H9 (cell line): ENCODE measurements at regions not wholly inside any gene's neighbourhood (a gene's known extent, or its start where the extent isn't known, plus 50 kb on each side); places are given as distances from the start of the nearest gene placed in this dataset.
A peak's percentile ranks its signal among the peaks of the same experiment; 100 is the strongest.

Experiments used
- DNase-seq: peaks from one replicate; pipeline ENCODE4 v3.0.0-alpha.2; 2017
- H2AFZ ChIP-seq: one replicate; pipeline ENCODE4 v1.6.1; 2013; ENCODE audit warnings: mild to moderate bottlenecking, low read length, control low read depth, moderate library complexity
- H2AK5ac ChIP-seq: 2 replicates; pipeline ENCODE4 v1.6.1; 2013; ENCODE audit warnings: low read length, control low read depth, mixed read lengths; ENCODE audit not compliant: insufficient read length
- H2BK120ac ChIP-seq: one replicate; pipeline ENCODE4 v1.6.1; 2013; ENCODE audit warnings: low read depth, mild to moderate bottlenecking, low read length, control low read depth, inconsistent platforms; ENCODE audit not compliant: poor library complexity, severe bottlenecking
- H2BK12ac ChIP-seq: 2 replicates; pipeline ENCODE4 v1.6.1; 2013; ENCODE audit warnings: low read length, control low read depth, mixed read lengths, low read depth; ENCODE audit not compliant: insufficient read length
- H2BK15ac ChIP-seq: 2 replicates; pipeline ENCODE4 v1.6.1; 2013; ENCODE audit warnings: low read depth, low read length, control low read depth
- H2BK20ac ChIP-seq: one replicate; pipeline ENCODE4 v1.6.1; 2013; ENCODE audit warnings: low read depth, mild to moderate bottlenecking, low read length, control low read depth, inconsistent platforms; ENCODE audit not compliant: poor library complexity, severe bottlenecking
- H2BK5ac ChIP-seq: 2 replicates; pipeline ENCODE4 v1.6.1; 2013; ENCODE audit warnings: low read length, control low read depth, mixed read lengths; ENCODE audit not compliant: insufficient read length
- H3K14ac ChIP-seq: 2 replicates; pipeline ENCODE4 v1.6.1; 2013; ENCODE audit warnings: low read length, control low read depth; ENCODE audit not compliant: insufficient read depth
- H3K18ac ChIP-seq: 2 replicates; pipeline ENCODE4 v1.6.1; 2013; ENCODE audit warnings: low read depth, mild to moderate bottlenecking, mixed read lengths, low read length, control low read depth; ENCODE audit not compliant: insufficient read length
- H3K23ac ChIP-seq: 2 replicates; pipeline ENCODE4 v1.6.1; 2013; ENCODE audit warnings: low read length, control low read depth, mixed read lengths, low read depth; ENCODE audit not compliant: insufficient read length
- H3K23me2 ChIP-seq: 2 replicates; pipeline ENCODE4 v1.6.1; 2013; ENCODE audit warnings: low read depth, mild to moderate bottlenecking, mixed read lengths, low read length, control low read depth; ENCODE audit not compliant: insufficient read length, poor library complexity, severe bottlenecking
- H3K27ac ChIP-seq: 2 replicates; pipeline ENCODE4 v1.5.1; 2013; ENCODE audit warnings: low read length, control low read depth, mixed read lengths, low read depth; ENCODE audit not compliant: insufficient read length
- H3K27me3 ChIP-seq: 2 replicates; pipeline ENCODE4 v1.6.1; 2013; ENCODE audit warnings: low read length, control low read depth, inconsistent platforms; ENCODE audit not compliant: insufficient read depth
- H3K4ac ChIP-seq: 2 replicates; pipeline ENCODE4 v1.6.1; 2013; ENCODE audit warnings: low read depth, mild to moderate bottlenecking, control low read depth, inconsistent platforms, low read length, moderate library complexity
- H3K4me1 ChIP-seq: 2 replicates; pipeline ENCODE4 v1.6.1; 2013; ENCODE audit warnings: low read length, control low read depth, inconsistent platforms; ENCODE audit not compliant: insufficient read depth
- H3K4me2 ChIP-seq: 2 replicates; pipeline ENCODE4 v1.6.1; 2013; ENCODE audit warnings: low read length, control low read depth, mixed read lengths; ENCODE audit not compliant: insufficient read length, insufficient read depth
- H3K56ac ChIP-seq: 2 replicates; pipeline ENCODE4 v1.6.1; 2013; ENCODE audit warnings: low read depth, mild to moderate bottlenecking, mixed read lengths, low read length, control low read depth; ENCODE audit not compliant: insufficient read length
- H3K79me1 ChIP-seq: 2 replicates; pipeline ENCODE4 v1.6.1; 2013; ENCODE audit warnings: low read depth, mild to moderate bottlenecking, moderate library complexity, low read length, control low read depth, inconsistent platforms; ENCODE audit not compliant: insufficient read depth, poor library complexity, severe bottlenecking
- H3K79me2 ChIP-seq: 2 replicates; pipeline ENCODE4 v1.6.1; 2013; ENCODE audit warnings: low read length, control low read depth, inconsistent platforms; ENCODE audit not compliant: insufficient read depth
- H3K9ac ChIP-seq: 2 replicates; pipeline ENCODE4 v1.6.1; 2013; ENCODE audit warnings: low read length, control low read depth, mixed read lengths; ENCODE audit not compliant: insufficient read length; ENCODE audit errors: extremely low read depth
- H3K9me3 ChIP-seq: one replicate; pipeline ENCODE4 v1.6.1; 2013; ENCODE audit warnings: low read depth, low read length, inconsistent platforms; ENCODE audit not compliant: control insufficient read depth
- H3T11ph ChIP-seq: one replicate; pipeline ENCODE4 v1.6.1; 2013; ENCODE audit warnings: mild to moderate bottlenecking, low read length, control low read depth, inconsistent platforms
- H4K20me1 ChIP-seq: one replicate; pipeline ENCODE4 v1.6.1; 2013; ENCODE audit not compliant: control insufficient read depth, insufficient read length, insufficient read depth
- H4K5ac ChIP-seq: 2 replicates; pipeline ENCODE4 v1.6.1; 2013; ENCODE audit warnings: low read depth, mild to moderate bottlenecking, mixed read lengths, low read length, control low read depth; ENCODE audit not compliant: insufficient read length
- H4K8ac ChIP-seq: replicated peaks from 2 replicates; pipeline ENCODE4 v1.6.1; 2013; ENCODE audit warnings: low read length, control low read depth, mixed read lengths, low read depth; ENCODE audit not compliant: insufficient read length
- H4K91ac ChIP-seq: 2 replicates; pipeline ENCODE4 v1.6.1; 2013; ENCODE audit warnings: low read depth, mild to moderate bottlenecking, moderate library complexity, mixed read lengths, low read length, control low read depth; ENCODE audit not compliant: insufficient read length
- H3K27ac Mint-ChIP-seq, 3 experiments: 2 replicates in 2 of 3; 3 replicates in 1 of 3; pipeline ENCODE4 v1.8.0; 2020 to 2021; ENCODE audit warnings: mixed read lengths in 3 of 3, mild to moderate bottlenecking in 1 of 3, moderate library complexity in 1 of 3
- H3K27me3 Mint-ChIP-seq: 2 replicates; pipeline ENCODE4 v1.8.0; 2021; ENCODE audit warnings: low read depth, mild to moderate bottlenecking, moderate library complexity, mixed read lengths
- H3K36me3 Mint-ChIP-seq, 3 experiments: 2 replicates in 2 of 3; 3 replicates in 1 of 3; pipeline ENCODE4 v1.8.0; 2020 to 2021; ENCODE audit warnings: low read depth in 3 of 3, mixed read lengths in 3 of 3; ENCODE audit not compliant: insufficient read depth in 1 of 3
- H3K4me1 Mint-ChIP-seq, 2 experiments: 2 replicates each; pipeline ENCODE4 v1.8.0; 2020; ENCODE audit warnings: mixed read lengths in 2 of 2
- H3K4me3 Mint-ChIP-seq, 2 experiments: 2 replicates in 1 of 2; 3 replicates in 1 of 2; pipeline ENCODE4 v1.8.0; 2020 to 2021; ENCODE audit warnings: mild to moderate bottlenecking in 2 of 2, mixed read lengths in 2 of 2, moderate library complexity in 1 of 2
- H3K9me3 Mint-ChIP-seq, 2 experiments: 2 replicates in 1 of 2; 3 replicates in 1 of 2; pipeline ENCODE4 v1.8.0; 2020; ENCODE audit warnings: mild to moderate bottlenecking in 2 of 2, mixed read lengths in 2 of 2, moderate library complexity in 1 of 2
- CTCF ChIP-seq: fragments of 200-600 bp; sonication (generic); conservative IDR thresholded peaks from 3 replicates; pipeline ENCODE4 v1.8.0; 2021; ENCODE audit warnings: antibody characterized with exemption, mild to moderate bottlenecking
- WGBS: extraction: QIAGEN DNeasy Blood & Tissue Kit; methylation state at CpG from one replicate; pipeline ENCODE4 v1.1.7; 2013; ENCODE audit warnings: missing lambda C conversion rate, low lambda C conversion rate, mixed read lengths; ENCODE audit not compliant: insufficient read length; ENCODE audit errors: extremely low coverage; 5-methylcytosine and 5-hydroxymethylcytosine counted together

- Histone ChIP-seq H3K18ac (no peak overlapping the region), H3T11ph (no peak overlapping the region), H2BK12ac (no peak overlapping the region), H2BK20ac (no peak overlapping the region), H2BK5ac (no peak overlapping the region), H3K56ac (no peak overlapping the region), H4K91ac (no peak overlapping the region), H2BK120ac (no peak overlapping the region), H4K20me1 (no peaks in the 10 kb centered on the region), H3K9ac (no peak overlapping the region), H3K79me2 (no peaks in the 10 kb centered on the region), H3K27me3 (no peaks in the 10 kb centered on the region), H3K4me1 (no peaks in the 10 kb centered on the region; the same call in 1 of the 2 replicates), H3K27ac (no peak overlapping the region), H3K79me1 (no peaks in the 10 kb centered on the region), H3K23me2 (no peaks in the 10 kb centered on the region), H3K4me2 (no peak overlapping the region), H2AK5ac (no peak overlapping the region), H2BK15ac (no peak overlapping the region), H4K8ac (no peak overlapping the region), H2AFZ (no peak overlapping the region), H3K23ac (no peak overlapping the region), H3K9me3 (no peaks in the 10 kb centered on the region), H3K14ac (no peak overlapping the region), H4K5ac (no peak overlapping the region), H3K4ac (no peak overlapping the region)
- Mint-ChIP-seq H3K4me1 (peaks cover 9% of the 10 kb centered on the region in 2 experiments), H3K27ac (no peak overlapping the region; a peak in 1 of 7 replicates), H3K4me3 (no peak overlapping the region), H3K36me3 (peaks cover 0 to 7% (median 7%) of the 10 kb centered on the region in 3 experiments; a peak in 5 of 7 replicates), H3K27me3 (peaks cover 6% of the 10 kb centered on the region), H3K9me3 (peaks cover 8 to 9% of the 10 kb centered on the region in 2 experiments)
- no CpG with 5 or more reads among the region's 17 CpGs for WGBS
- TF ChIP-seq CTCF = no peak
- DNase-seq = peak; percentile 19
Observed at GRCh38 chr7:155201325-155202087, 96.2 kb upstream of the INSIG1 start.
